HFFc6 (cell line): ENCODE measurements at regions not wholly inside any gene's neighbourhood (a gene's known extent, or its start where the extent isn't known, plus 50 kb on each side); places are given as distances from the start of the nearest gene placed in this dataset.

Experiments
- DNase-seq: peaks from one replicate; pipeline ENCODE4 v3.0.0-alpha.2; 2018
- H3K27ac Mint-ChIP-seq: 2 replicates; pipeline ENCODE4 v1.8.0; 2020; ENCODE audit warnings: mild to moderate bottlenecking, mixed read lengths
- H3K27me3 Mint-ChIP-seq: 2 replicates; pipeline ENCODE4 v1.8.0; 2021; ENCODE audit warnings: mild to moderate bottlenecking, moderate library complexity, mixed read lengths; ENCODE audit not compliant: insufficient read depth
- H3K36me3 Mint-ChIP-seq: 2 replicates; pipeline ENCODE4 v1.8.0; 2021; ENCODE audit warnings: low read depth, mixed read lengths
- H3K4me1 Mint-ChIP-seq: 2 replicates; pipeline ENCODE4 v1.8.0; 2020; ENCODE audit warnings: low read depth, mixed read lengths
- H3K4me3 Mint-ChIP-seq: 2 replicates; pipeline ENCODE4 v1.8.0; 2020; ENCODE audit warnings: mild to moderate bottlenecking, moderate library complexity, mixed read lengths
- H3K9me3 Mint-ChIP-seq: 2 replicates; pipeline ENCODE4 v1.8.0; 2020; ENCODE audit warnings: mild to moderate bottlenecking, mixed read lengths
- CTCF ChIP-seq: fragments of 200-600 bp; sonication (generic); IDR thresholded peaks from 2 replicates; pipeline ENCODE4 v1.5.0; 2021; ENCODE audit warnings: antibody characterized with exemption, mild to moderate bottlenecking

- no peaks in the 10 kb centered on the region for H3K4me1 Mint-ChIP-seq
- no peaks in the 10 kb centered on the region for H3K9me3 Mint-ChIP-seq
- no peak for TF ChIP-seq CTCF
- H3K4me3 Mint-ChIP-seq: no peak overlapping the region
- H3K36me3 Mint-ChIP-seq: no peaks in the 10 kb centered on the region
- H3K27me3 Mint-ChIP-seq: peaks cover 19% of the 10 kb centered on the region
- H3K27ac Mint-ChIP-seq: no peak overlapping the region
- no peak for DNase-seq
Observed at GRCh38 chr9:121574774-121575519, 75.3 kb upstream of the GGTA1 start.

- Mint-ChIP-seq H3K27me3 (peaks cover 23% of the 10 kb centered on the region), H3K4me3 (no peak overlapping the region), H3K27ac (no peak overlapping the region)
Observed at GRCh38 chr9:121576281-121577075, 75.0 kb upstream of the DAB2IP start.

GRCh38 chr9:121577166-121577565 is 74.3 kb upstream of the DAB2IP start:
- Mint-ChIP-seq H3K27me3 (peaks cover 25% of the 10 kb centered on the region), H3K36me3 (no peaks in the 10 kb centered on the region), H3K9me3 (no peaks in the 10 kb centered on the region), H3K4me1 (no peaks in the 10 kb centered on the region), H3K27ac (no peak overlapping the region), H3K4me3 (no peak overlapping the region)
- no peak for TF ChIP-seq CTCF
- DNase-seq: no peak

More at GRCh38 chr9:121576281-121577075, 75.0 kb upstream of the DAB2IP start:
- DNase-seq: no peak
- no peak for TF ChIP-seq CTCF
- no peaks in the 10 kb centered on the region for H3K9me3 Mint-ChIP-seq
- no peaks in the 10 kb centered on the region for H3K36me3 Mint-ChIP-seq
- no peaks in the 10 kb centered on the region for H3K4me1 Mint-ChIP-seq

- Mint-ChIP-seq H3K27me3 (peaks cover 28% of the 10 kb centered on the region), H3K27ac (no peak overlapping the region), H3K36me3 (no peaks in the 10 kb centered on the region), H3K4me3 (no peak overlapping the region), H3K9me3 (no peaks in the 10 kb centered on the region), H3K4me1 (no peaks in the 10 kb centered on the region)
- no peak for DNase-seq
- no peak for TF ChIP-seq CTCF
Observed at GRCh38 chr9:121577572-121577971, 73.9 kb upstream of the DAB2IP start.

GRCh38 chr9:121581786-121582600 is 69.4 kb upstream of the DAB2IP start:
- Mint-ChIP-seq H3K9me3 (no peaks in the 10 kb centered on the region), H3K4me3 (no peak overlapping the region), H3K36me3 (no peaks in the 10 kb centered on the region), H3K27ac (no peak overlapping the region), H3K4me1 (no peaks in the 10 kb centered on the region), H3K27me3 (peaks cover 28% of the 10 kb centered on the region)
- no peak for TF ChIP-seq CTCF
- no peak for DNase-seq
